Tibial nerve (tissue), 4 donors: ENCODE measurements at regions not wholly inside any gene's neighbourhood (a gene's known extent, or its start where the extent isn't known, plus 50 kb on each side); places are given as distances from the start of the nearest gene placed in this dataset.
"Not testable (repeated sequence)": the region's sequence is repeated elsewhere in the genome, so short reads cannot be mapped to it uniquely, and the experiment has no call there.

ENCODE experiments used
- DNase-seq, 2 donors: peaks; one replicate each; pipeline ENCODE4 v3.0.0-alpha.2; 2019; ENCODE audit warnings: low spot score in 2 of 2
- H3K27ac ChIP-seq, 4 donors: fragments of 200-600 bp; sonication (generic) in 3 of 4; one replicate each; pipeline ENCODE4 v1.5.1; 2017 to 2019; ENCODE audit warnings: mild to moderate bottlenecking in 1 of 4
- H3K27me3 ChIP-seq, 2 donors: fragments of 200-600 bp; sonication (generic) in 1 of 2; one replicate each; pipeline versions ENCODE4 v1.5.1 to v1.6.0; 2017 to 2019
- H3K36me3 ChIP-seq, 3 donors: fragments of 200-600 bp; sonication (generic); one replicate each; pipeline ENCODE4 v1.5.1; 2018 to 2019
- H3K4me1 ChIP-seq, 4 donors: fragments of 200-600 bp; sonication (generic) in 3 of 4; one replicate each; pipeline ENCODE4 v1.5.1; 2017 to 2019
- H3K4me3 ChIP-seq, 4 donors: fragments of 200-600 bp; sonication (generic) in 3 of 4; one replicate each; pipeline ENCODE4 v1.5.1; 2017 to 2019; ENCODE audit warnings: mild to moderate bottlenecking in 1 of 4, moderate library complexity in 1 of 4
- H3K9me3 ChIP-seq, 4 donors: fragments of 200-600 bp; sonication (generic) in 3 of 4; one replicate each; pipeline ENCODE4 v1.5.1; 2017 to 2019
- CTCF ChIP-seq, 5 experiments: fragments of 200-600 bp in 3 of 5; fragments of 450-650 bp in 2 of 5; sonication (generic) in 3 of 5; IDR thresholded peaks; one replicate each; pipeline ENCODE4 v1.5.1; 2016 to 2019; ENCODE audit warnings: antibody characterized with exemption in 5 of 5, mild to moderate bottlenecking in 3 of 5, moderate library complexity in 2 of 5
- EP300 ChIP-seq, 2 donors: sonication (generic); formaldehyde crosslinking; IDR thresholded peaks; one replicate each; pipeline ENCODE4 v1.6.1; 2017; ENCODE audit warnings: antibody characterized with exemption in 2 of 2, mild to moderate bottlenecking in 1 of 2
- POLR2A ChIP-seq, 2 donors: fragments of 450-650 bp; IDR thresholded peaks; one replicate each; pipeline ENCODE4 v1.6.1; 2017; ENCODE audit warnings: antibody characterized with exemption in 2 of 2, mild to moderate bottlenecking in 2 of 2, moderate library complexity in 2 of 2
- WGBS, 2 donors: methylation state at CpG; one replicate each; pipeline ENCODE4 v1.1.5; 2018; 5-methylcytosine and 5-hydroxymethylcytosine counted together

GRCh38 chr4:164134388-164134787 lies 619.5 kb upstream of the SMIM31 start:
- TF ChIP-seq CTCF (IDR thresholded peaks at IDR 0.05), result no peak
- no peak for TF ChIP-seq POLR2A (IDR thresholded peaks at IDR 0.05)
- no peak for TF ChIP-seq EP300 (IDR thresholded peaks at IDR 0.05)
- H3K4me1 ChIP-seq, result no peaks in the 10 kb centered on the region
- no peaks in the 10 kb centered on the region for H3K36me3 ChIP-seq
- 93 to 97% methylated on average over 2 of the region's 2 CpGs for WGBS, 2 donors
- DNase-seq, result no peak
- H3K27me3 ChIP-seq, result no peaks in the 10 kb centered on the region
- no peaks in the 10 kb centered on the region for H3K9me3 ChIP-seq
- H3K4me3 ChIP-seq, result no peak overlapping the region
- H3K27ac ChIP-seq, result no peak overlapping the region

GRCh38 chr4:164136180-164136616 lies 617.7 kb upstream of the SMIM31 start:
- no peak for TF ChIP-seq EP300 (IDR thresholded peaks at IDR 0.05)
- no peak for TF ChIP-seq POLR2A (IDR thresholded peaks at IDR 0.05)
- TF ChIP-seq CTCF (IDR thresholded peaks at IDR 0.05), result no peak

GRCh38 chr4:164138521-164138920 lies 615.4 kb upstream of the SMIM31 start:
- WGBS, 2 donors, result 85% methylated on average over 2 of the region's 2 CpGs
- Histone ChIP-seq H3K27me3 (no peaks in the 10 kb centered on the region), H3K36me3 (no peaks in the 10 kb centered on the region), H3K4me3 (no peak overlapping the region), H3K4me1 (no peaks in the 10 kb centered on the region), H3K9me3 (no peaks in the 10 kb centered on the region), H3K27ac (no peak overlapping the region)
- no peak for TF ChIP-seq CTCF (IDR thresholded peaks at IDR 0.05)
- no peak for DNase-seq

More at GRCh38 chr4:164136180-164136616, 617.7 kb upstream of the SMIM31 start:
- 56 to 62% methylated on average over 2 of the region's 2 CpGs for WGBS, 2 donors
- DNase-seq, result no peak
- Histone ChIP-seq H3K9me3 (no peaks in the 10 kb centered on the region), H3K36me3 (no peaks in the 10 kb centered on the region), H3K27ac (no peak overlapping the region), H3K27me3 (no peaks in the 10 kb centered on the region), H3K4me1 (no peaks in the 10 kb centered on the region), H3K4me3 (no peak overlapping the region)

- Histone ChIP-seq H3K27ac (no peak overlapping the region), H3K27me3 (no peaks in the 10 kb centered on the region), H3K4me3 (no peak overlapping the region), H3K36me3 (no peaks in the 10 kb centered on the region), H3K4me1 (no peaks in the 10 kb centered on the region), H3K9me3 (no peaks in the 10 kb centered on the region)
- WGBS, 2 donors, result 87 to 98% methylated on average over 1 of the region's 1 CpG
- no peak for DNase-seq
- TF ChIP-seq CTCF (IDR thresholded peaks at IDR 0.05) (no peak), POLR2A (IDR thresholded peaks at IDR 0.05) (no peak), EP300 (IDR thresholded peaks at IDR 0.05) (no peak)
Observed at GRCh38 chr4:164139291-164139690, 614.6 kb upstream of the SMIM31 start.

- not testable (repeated sequence) for H3K27me3 ChIP-seq, H3K9me3 ChIP-seq, H3K4me3 ChIP-seq, H3K27ac ChIP-seq, H3K36me3 ChIP-seq, DNase-seq, H3K4me1 ChIP-seq
- WGBS, 2 donors, result 82 to 86% methylated on average over 20 of the region's 20 CpGs
Observed at GRCh38 chr4:164141755-164142375, 612.1 kb upstream of the SMIM31 start.

- no peaks in the 10 kb centered on the region for H3K36me3 ChIP-seq
- DNase-seq, result no peak
- 82 to 90% methylated on average over 4 of the region's 4 CpGs for WGBS, 2 donors
- H3K27me3 ChIP-seq, result no peaks in the 10 kb centered on the region
- no peak overlapping the region for H3K27ac ChIP-seq
- H3K4me3 ChIP-seq, result no peak overlapping the region
- H3K4me1 ChIP-seq, result no peaks in the 10 kb centered on the region
- H3K9me3 ChIP-seq, result peaks cover 0 to 5% (median 0%) of the 10 kb centered on the region in 4 donors
- TF ChIP-seq EP300 (IDR thresholded peaks at IDR 0.05), result no peak
- no peak for TF ChIP-seq POLR2A (IDR thresholded peaks at IDR 0.05)
- no peak for TF ChIP-seq CTCF (IDR thresholded peaks at IDR 0.05)
Observed at GRCh38 chr4:164154416-164154815, 599.5 kb upstream of the SMIM31 start.
